Smooth muscle cell of the brain vasculature (primary cell): ENCODE measurements at regions not wholly inside any gene's neighbourhood (a gene's known extent, or its start where the extent isn't known, plus 50 kb on each side); places are given as distances from the start of the nearest gene placed in this dataset.
"Not testable (repeated sequence)": the region's sequence is repeated elsewhere in the genome, so short reads cannot be mapped to it uniquely, and the experiment has no call there.

ENCODE experiments used
- DNase-seq: peaks from one replicate; pipeline ENCODE4 v3.0.0-alpha.2; 2012; ENCODE audit warnings: low read depth, low spot score

DNA sequence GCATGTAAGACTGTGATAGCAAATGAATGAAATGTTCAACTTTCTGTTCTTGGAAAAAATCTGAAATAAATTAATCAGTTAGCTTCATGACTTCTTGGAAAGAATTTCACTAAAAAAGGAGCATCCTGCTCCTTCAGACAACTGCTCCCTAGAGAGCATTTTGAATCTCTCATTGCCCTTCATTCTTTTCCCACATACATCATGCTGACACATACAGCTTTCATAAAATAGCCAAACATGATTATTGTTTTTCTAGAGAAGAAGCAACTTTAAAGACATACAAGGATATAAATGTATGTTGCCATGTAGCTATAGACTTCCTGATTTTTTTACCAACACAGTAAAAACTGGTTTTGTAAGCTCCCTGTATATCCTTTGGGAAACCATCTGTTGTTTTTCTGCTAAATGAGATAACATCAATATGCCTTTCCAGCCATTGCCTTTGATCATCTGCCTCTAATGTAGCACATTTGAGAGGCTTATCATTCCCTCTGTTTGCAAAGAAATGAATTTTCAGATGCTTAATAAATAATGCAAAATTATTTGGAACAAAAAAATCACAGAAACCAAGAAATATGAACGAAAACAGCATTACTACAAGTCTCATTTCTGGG, 248.2 kb upstream of the GPR149 start:
- no peak for DNase-seq

GRCh38 chr3:154668835-154669234, 238.8 kb upstream of the GPR149 start:
- no peak for DNase-seq

DNA sequence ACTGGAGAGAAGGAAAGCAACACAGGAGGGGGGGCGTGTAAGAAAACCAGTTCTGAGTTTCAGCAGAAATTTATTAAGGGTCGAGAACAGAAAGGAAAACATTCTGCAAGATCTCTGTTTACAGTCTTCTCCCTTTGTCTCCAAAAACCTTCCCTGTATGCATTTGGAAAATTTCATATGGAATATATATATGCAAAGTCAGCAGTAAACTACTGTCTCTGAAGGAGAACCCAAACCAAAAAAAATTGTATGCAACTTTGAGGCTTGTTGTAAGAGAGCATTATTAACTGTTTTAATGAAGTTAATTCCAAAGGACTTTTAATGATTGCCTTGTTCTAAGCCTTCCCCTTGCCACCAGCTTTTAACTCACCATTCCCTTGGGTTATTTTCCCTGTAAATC, 238.2 kb upstream of the GPR149 start:
- no peak for DNase-seq

DNA sequence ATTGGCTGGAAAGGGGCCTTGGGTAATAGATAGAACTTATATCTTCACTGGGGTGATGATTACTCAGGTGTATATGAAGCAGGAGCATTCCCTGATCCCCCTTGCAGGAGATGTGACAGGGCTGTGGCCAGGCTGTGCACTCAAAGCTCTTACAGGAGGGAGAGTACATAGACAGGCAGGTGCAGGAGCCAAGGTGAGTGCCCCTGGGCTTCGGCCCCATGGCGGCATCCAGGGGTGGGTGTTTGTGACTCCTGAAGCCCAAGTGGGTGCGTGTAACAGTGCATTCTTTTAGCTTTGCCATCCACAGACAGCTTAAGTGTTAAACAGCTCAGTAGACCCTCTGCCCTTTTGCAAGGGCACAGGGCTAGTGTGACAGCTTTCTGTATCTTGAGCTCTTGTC, 236.6 kb upstream of the GPR149 start:
- no peak for DNase-seq

- no peak for DNase-seq
Observed at GRCh38 chr3:154664714-154665113, 234.7 kb upstream of the GPR149 start.

DNA sequence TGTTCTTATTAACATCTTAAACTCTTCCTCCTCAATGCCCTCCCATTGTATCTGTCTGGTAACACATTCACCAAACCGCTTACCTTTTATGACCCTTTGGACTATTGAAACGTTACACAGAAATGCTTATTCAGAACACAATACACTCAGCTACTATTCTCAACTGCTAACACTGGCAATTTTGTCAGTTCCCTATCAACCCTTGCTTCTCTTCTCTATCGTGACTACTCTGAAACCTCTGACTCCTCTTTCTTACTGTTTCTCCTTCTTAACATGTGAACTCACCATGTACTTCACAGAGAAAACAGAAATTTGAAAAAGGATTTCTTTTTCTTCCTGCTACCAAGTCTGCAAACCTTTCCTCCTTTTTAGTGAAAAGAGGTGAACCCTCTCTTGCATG, 232.9 kb upstream of the GPR149 start:
- DNase-seq: no peak

DNA sequence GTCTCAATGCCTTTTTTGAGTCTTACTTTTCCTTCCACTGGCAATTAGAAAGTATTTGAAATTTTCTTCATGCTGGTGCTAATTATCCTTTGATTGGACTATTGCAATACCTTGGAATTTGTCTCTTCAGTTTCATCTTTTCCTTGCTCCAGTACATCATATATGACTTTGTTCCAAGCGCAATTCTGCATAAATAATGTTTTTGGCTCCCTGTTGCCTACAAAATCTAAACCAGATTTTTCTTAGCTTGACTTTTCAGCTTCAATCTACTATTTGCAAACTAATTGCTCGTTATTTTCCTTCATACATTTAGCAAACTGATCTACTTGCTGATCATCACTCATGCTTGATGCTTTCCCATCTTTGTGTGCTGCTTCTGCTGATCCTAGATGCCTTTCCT, 230.8 kb upstream of the GPR149 start:
- DNase-seq: no peak

GRCh38 chr3:154658000-154658399, 228.0 kb upstream of the GPR149 start:
- DNase-seq: no peak

DNA sequence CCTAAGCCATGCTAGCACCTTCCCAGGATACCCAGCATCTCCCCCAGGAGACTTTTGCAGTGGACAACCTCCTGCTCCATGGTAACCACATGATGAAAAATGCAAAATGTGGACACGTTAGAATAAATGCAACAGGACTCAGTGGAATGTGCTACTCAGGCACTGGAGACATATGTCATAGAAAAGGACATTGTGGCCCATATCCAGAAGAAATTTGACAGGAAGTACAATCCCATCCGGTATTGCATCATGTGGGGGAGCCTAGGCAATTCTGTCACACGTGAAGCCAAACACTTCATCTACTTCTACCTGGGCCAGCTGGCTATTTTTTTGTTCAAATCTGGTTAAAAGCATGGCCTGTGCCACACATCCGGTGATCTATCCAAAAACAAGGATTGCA, 227.2 kb upstream of the GPR149 start:
- no peak for DNase-seq

DNA sequence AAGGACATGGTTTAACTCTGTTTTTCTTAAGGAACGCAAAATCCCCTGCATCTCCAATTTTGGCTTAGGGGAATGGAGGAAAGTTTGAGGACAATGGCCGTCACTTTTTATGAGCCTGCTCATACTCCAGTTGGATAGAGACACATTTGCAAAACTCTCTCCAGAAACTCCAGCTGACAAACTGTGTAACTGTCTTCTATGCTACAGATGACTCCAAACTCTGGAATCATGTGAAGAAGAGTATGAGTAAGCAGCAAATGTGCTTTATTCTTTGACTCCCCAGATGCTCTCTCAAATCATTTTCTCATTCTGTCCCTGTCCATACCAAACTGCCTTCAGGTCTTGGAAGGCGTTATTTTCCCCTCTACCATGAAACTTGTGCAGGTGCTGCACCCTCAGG, 226.5 kb upstream of the GPR149 start:
- no peak for DNase-seq

GRCh38 chr3:154642145-154642544, 212.2 kb upstream of the GPR149 start:
- DNase-seq: no peak

DNA sequence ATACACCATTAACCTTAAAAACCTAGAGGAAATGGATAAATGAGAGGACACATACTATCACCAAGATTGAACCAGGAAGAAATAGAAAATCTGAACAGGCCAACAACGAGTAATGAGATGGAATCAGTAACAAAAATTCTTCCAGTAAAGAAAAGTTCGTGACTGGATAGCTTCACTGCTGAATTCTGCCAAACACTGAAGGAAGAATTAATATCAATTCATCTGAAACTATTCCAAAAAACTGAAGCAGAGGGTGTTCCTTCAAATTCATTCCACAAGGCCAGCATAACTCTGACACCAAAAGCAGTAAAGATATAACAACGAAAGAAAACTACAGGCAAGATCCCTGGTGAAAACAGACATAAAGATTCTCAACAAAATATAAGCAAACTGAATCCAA, 195.8 kb upstream of the GPR149 start:
- DNase-seq: no peak

GRCh38 chr3:154619621-154620020, 189.6 kb upstream of the GPR149 start:
- not testable (repeated sequence) for DNase-seq

- DNase-seq: no peak
Observed at GRCh38 chr3:154616298-154616697, 186.3 kb upstream of the GPR149 start.

GRCh38 chr3:154615471-154615870, 185.5 kb upstream of the GPR149 start:
- no peak for DNase-seq

DNA sequence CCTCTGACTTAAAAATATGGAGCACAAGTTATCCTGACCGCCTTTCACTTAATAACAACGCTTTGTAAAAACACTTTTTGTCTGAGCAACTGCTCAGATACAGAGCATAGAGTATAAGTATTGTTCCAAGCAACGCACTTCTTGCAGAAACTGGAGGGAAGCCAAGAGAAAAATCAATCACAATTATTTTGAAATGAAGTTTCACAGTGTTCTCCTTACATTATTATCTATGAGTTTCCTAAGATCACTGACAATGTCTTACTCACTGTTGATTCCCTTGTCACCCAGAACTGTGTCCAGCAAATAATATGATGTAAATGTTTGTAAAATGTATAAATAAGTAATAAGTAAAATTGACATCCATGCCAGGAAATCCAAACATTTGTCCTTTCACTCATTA, 184.6 kb upstream of the GPR149 start:
- no peak for DNase-seq

DNA sequence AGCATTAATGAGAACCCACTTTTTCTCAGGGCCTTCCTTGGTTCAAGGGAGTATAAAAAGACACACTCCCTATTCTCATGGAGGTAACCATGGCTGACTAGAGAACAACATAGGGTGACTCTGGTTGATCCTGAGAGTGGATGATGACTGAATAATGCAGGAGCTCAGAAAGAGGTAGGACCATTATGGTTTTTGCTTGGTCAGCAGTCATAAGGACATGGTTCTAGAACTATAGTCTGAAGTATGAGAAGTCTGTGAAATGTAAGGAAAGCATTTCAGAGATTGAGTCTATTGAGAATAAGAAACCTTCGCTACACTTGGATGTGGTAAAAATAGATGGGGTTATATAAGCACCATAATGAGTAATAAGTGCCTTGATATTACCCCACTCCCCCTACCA, 184.1 kb upstream of the GPR149 start:
- no peak for DNase-seq

GRCh38 chr3:154602241-154602640, 172.3 kb upstream of the GPR149 start:
- no peak for DNase-seq

DNA sequence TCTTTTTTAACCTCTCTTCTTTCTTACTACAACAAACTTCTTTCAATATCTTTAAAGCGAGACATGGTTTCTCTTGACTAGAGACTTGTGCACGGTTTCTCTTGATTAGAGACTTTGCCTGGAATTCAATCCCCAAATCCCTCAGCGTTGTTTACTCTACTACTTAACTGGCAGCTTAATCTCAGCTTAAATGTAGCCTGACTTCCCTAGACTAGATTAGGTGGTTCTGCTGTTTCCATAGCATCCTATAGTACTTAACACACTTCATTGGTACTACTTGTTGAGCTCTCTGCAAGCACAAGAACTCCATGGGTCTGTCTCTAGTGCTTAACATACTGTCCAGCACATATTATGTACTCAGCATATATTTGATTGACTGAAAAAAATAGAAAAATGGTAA, 168.2 kb upstream of the GPR149 start:
- no peak for DNase-seq

DNA sequence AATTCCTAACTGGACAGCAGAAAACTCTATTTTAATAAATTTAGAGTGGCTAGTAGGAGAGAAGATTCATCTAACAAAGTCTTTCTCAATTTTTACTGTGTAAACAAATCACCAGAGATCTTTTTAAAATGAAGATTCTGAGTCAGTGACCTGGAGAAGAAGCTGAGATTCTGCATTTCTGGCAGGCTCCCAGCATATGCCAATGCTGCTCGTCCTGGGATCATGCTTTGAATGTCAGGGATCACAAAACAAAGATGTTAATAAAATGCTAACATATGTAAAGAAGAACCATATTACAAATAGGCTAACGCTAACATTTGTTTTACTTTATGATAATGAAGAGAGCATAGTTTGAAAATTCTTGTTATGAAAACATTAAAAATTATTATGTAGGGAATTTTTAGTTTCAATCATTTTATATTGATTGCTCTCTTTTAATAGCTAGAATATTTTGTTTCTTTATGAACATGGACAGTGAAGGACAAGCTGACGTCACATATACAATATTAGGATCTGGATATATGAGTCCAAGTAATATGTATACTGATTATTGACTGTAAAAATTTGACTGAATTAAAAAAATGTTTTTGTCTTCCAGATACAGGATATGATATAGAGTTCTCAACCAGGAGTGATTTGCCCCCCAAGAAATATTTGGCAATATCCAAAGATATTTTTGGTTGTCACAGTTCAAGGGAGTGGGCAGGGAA, 160.8 kb upstream of the GPR149 start:
- no peak for DNase-seq

GRCh38 chr3:154588831-154589230, 158.8 kb upstream of the GPR149 start:
- no peak for DNase-seq

DNA sequence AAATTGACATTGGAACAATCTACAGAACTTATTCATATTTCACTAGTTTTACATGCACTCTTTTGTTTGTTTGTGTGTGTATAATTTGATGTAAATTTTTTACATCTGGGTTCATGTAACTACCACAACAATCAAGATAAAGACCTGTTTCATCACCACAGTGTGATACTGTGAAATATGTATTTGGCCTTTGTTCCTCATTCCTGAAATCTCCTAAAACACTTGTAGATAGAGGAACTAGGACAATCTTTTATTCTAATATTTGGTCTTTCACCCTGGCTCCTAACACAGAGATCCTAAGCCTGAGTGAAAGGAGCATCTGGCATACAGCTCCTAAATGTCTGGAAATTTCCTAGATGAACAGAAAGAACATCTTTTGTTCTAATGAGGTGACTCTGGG, 155.0 kb upstream of the GPR149 start:
- DNase-seq: no peak

GRCh38 chr3:154584041-154584440, 154.1 kb upstream of the GPR149 start:
- DNase-seq: no peak
